ENCODE measurements at regions not wholly inside any gene's neighbourhood (a gene's known extent, or its start where the extent isn't known, plus 50 kb on each side); places are given as distances from the start of the nearest gene placed in this dataset.

DNA sequence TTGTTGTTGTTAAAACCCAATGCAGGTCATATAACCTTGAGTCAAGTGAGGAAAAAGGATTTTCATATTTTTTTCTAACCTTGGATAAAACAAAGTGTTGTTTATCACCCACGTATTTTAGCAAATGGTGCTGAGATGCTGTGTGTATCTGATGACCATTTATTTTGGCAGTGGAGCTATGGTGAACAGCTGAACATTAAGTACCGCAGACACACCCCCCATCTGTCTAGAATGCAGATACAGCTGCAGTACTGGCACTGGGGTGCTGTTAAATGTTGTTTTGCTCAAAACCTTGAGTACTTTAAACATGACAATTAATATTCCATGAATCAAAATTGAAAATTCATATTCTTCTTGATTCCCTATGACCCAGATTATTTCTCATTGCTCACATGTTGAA is 773.3 kb upstream of the SLC39A10 start:
- no peaks in the 10 kb centered on the region for H3K27me3 ChIP-seq (ENCODE audit: insufficient read depth, low read length)
- H3K4me1 ChIP-seq (ENCODE audit: control insufficient read depth in 1 of 2, insufficient read depth in 2 of 2, low read length in 2 of 2): no peaks in the 10 kb centered on the region
- no peak overlapping the region for H3K27ac ChIP-seq (ENCODE audit: low read depth, low read length)
- CTCF ChIA-PET: no interaction called here
- no peaks in the 10 kb centered on the region for H3K79me2 ChIP-seq (ENCODE audit: insufficient read depth, low read length)
- H3K4me3 ChIP-seq (replicated peaks in 1 of 2; ENCODE audit: low read depth in 1 of 2, low read length in 2 of 2): no peak overlapping the region
- RAD21 ChIA-PET (ENCODE audit: low non-redundant PET in 1 of 2, low total read pairs in 2 of 2, uncharacterized antibody in 2 of 2, unreplicated experiment in 2 of 2): no interaction called here
- H3K9me2 ChIP-seq (ENCODE audit: insufficient read depth): no peaks in the 10 kb centered on the region
- TF ChIP-seq FOSL1 (IDR thresholded peaks at IDR 0.05; ENCODE audit: low read depth): no peak
- no peak for TF ChIP-seq CBX3 (IDR thresholded peaks at IDR 0.05; ENCODE audit: low read depth)
- TF ChIP-seq, protein P1, sequence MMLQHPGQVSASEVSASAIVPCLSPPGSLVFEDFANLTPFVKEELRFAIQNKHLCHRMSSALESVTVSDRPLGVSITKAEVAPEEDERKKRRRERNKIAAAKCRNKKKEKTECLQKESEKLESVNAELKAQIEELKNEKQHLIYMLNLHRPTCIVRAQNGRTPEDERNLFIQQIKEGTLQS (IDR thresholded peaks at IDR 0.05): no peak
- DNase-seq (ENCODE audit: low read depth, low spot score) (no peak), ATAC-seq (no peak)
- no TSS peak for BruUV-seq (replicated peaks)
- intact Hi-C loops (cut with micrococcal nuclease): no loop called here
- H3K9ac ChIP-seq (ENCODE audit: low read length): no peak overlapping the region
- H3K9me3 ChIP-seq (ENCODE audit: control insufficient read depth in 1 of 2, insufficient read depth in 1 of 2, low read depth in 1 of 2, low read length in 2 of 2): no peaks in the 10 kb centered on the region
- POLR2A ChIA-PET: no interaction called here
- no peak overlapping the region for H3K4me2 ChIP-seq (ENCODE audit: low read length)
- no peaks in the 10 kb centered on the region for H4K20me1 ChIP-seq (ENCODE audit: insufficient read depth)
- H2AFZ ChIP-seq (ENCODE audit: low read depth, low read length, poor library complexity, severe bottlenecking): no peak overlapping the region
- H3K36me3 ChIP-seq (ENCODE audit: control insufficient read depth in 1 of 2, insufficient read depth in 2 of 2, low read length in 2 of 2): no peaks in the 10 kb centered on the region

DNA sequence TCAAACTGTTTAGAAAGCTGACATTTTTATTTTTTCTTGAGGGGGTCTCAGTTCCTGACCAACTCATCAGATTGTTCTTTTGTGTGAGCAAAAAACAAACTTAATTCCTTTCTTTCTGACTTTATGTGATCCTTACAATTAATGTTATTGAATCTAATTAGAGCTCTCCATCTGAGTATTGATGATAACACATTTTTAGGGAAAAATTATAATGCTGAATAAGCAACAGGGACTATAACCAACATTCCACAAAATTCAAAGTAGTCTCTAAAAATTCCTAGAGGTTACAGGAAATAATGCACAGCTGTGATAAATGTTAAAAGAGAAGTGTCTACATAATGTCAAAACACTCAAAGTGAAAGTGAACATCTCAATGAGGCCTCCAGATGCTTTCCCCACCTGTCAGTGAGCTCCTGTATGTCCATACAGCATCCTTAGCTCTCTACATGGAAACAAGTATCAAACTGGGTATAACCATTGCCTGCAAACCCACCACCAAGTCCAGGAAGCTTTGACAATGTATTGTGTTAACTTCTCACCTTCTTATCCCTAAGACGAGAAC is 786.0 kb upstream of the SLC39A10 start:
- intact Hi-C loops (cut with micrococcal nuclease): no loop called here
- no peak overlapping the region for H3K4me2 ChIP-seq (ENCODE audit: low read length)
- H3K36me3 ChIP-seq (ENCODE audit: control insufficient read depth in 1 of 2, insufficient read depth in 2 of 2, low read length in 2 of 2): no peaks in the 10 kb centered on the region
- no peak overlapping the region for H2AFZ ChIP-seq (ENCODE audit: low read depth, low read length, poor library complexity, severe bottlenecking)
- TF ChIP-seq JUND (IDR thresholded peaks at IDR 0.05): no peak
- TF ChIP-seq, protein P2, sequence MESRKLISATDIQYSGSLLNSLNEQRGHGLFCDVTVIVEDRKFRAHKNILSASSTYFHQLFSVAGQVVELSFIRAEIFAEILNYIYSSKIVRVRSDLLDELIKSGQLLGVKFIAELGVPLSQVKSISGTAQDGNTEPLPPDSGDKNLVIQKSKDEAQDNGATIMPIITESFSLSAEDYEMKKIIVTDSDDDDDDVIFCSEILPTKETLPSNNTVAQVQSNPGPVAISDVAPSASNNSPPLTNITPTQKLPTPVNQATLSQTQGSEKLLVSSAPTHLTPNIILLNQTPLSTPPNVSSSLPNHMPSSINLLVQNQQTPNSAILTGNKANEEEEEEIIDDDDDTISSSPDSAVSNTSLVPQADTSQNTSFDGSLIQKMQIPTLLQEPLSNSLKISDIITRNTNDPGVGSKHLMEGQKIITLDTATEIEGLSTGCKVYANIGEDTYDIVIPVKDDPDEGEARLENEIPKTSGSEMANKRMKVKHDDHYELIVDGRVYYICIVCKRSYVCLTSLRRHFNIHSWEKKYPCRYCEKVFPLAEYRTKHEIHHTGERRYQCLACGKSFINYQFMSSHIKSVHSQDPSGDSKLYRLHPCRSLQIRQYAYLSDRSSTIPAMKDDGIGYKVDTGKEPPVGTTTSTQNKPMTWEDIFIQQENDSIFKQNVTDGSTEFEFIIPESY (IDR thresholded peaks at IDR 0.05; ENCODE audit: extremely low read depth, insufficient replicate concordance, low read length): no peak
- no peak for TF ChIP-seq SIN3A (IDR thresholded peaks at IDR 0.05; ENCODE audit: low read depth)
- no peak for TF ChIP-seq EZH2phosphoT487 (IDR thresholded peaks at IDR 0.05; ENCODE audit: borderline replicate concordance)
- no peak for TF ChIP-seq ELF1 (IDR thresholded peaks at IDR 0.05; ENCODE audit: borderline replicate concordance, low read depth)
- no peak for TF ChIP-seq YY1 (IDR thresholded peaks at IDR 0.05; ENCODE audit: extremely low read depth, insufficient replicate concordance, low read depth, low read length)
- H3K9me3 ChIP-seq (ENCODE audit: control insufficient read depth in 1 of 2, insufficient read depth in 1 of 2, low read depth in 1 of 2, low read length in 2 of 2): no peaks in the 10 kb centered on the region
- no peaks in the 10 kb centered on the region for H3K9me2 ChIP-seq (ENCODE audit: insufficient read depth)
- POLR2A ChIA-PET: no interaction called here
- no peak for DNase-seq (ENCODE audit: low read depth, low spot score)
- CTCF ChIA-PET: no interaction called here
- BruUV-seq (replicated peaks): no TSS peak
- no peaks in the 10 kb centered on the region for H4K20me1 ChIP-seq (ENCODE audit: insufficient read depth)
- RAD21 ChIA-PET (ENCODE audit: low non-redundant PET in 1 of 2, low total read pairs in 2 of 2, uncharacterized antibody in 2 of 2, unreplicated experiment in 2 of 2): no interaction called here
- no peaks in the 10 kb centered on the region for H3K4me1 ChIP-seq (ENCODE audit: control insufficient read depth in 1 of 2, insufficient read depth in 2 of 2, low read length in 2 of 2)
- no peaks in the 10 kb centered on the region for H3K27me3 ChIP-seq (ENCODE audit: insufficient read depth, low read length)
- no peak overlapping the region for H3K9ac ChIP-seq (ENCODE audit: low read length)
- ATAC-seq: no peak
- H3K79me2 ChIP-seq (ENCODE audit: insufficient read depth, low read length): no peaks in the 10 kb centered on the region
- H3K27ac ChIP-seq (ENCODE audit: low read depth, low read length): no peak overlapping the region
- no peak overlapping the region for H3K4me3 ChIP-seq (replicated peaks in 1 of 2; ENCODE audit: low read depth in 1 of 2, low read length in 2 of 2)

All from HCT116 (cell line).